Vagina (tissue), 2 donors: ENCODE measurements at regions not wholly inside any gene's neighbourhood (a gene's known extent, or its start where the extent isn't known, plus 50 kb on each side); places are given as distances from the start of the nearest gene placed in this dataset.

Experiments used
- CTCF ChIP-seq, 3 experiments: fragments of 450-650 bp in 2 of 3; fragments of 200-600 bp in 1 of 3; sonication (generic) in 1 of 3; IDR thresholded peaks; one replicate each; pipeline ENCODE4 v1.5.1; 2017 to 2019; ENCODE audit warnings: antibody characterized with exemption in 3 of 3, mild to moderate bottlenecking in 2 of 3, moderate library complexity in 2 of 3
- POLR2A ChIP-seq, 2 donors: fragments of 450-650 bp; IDR thresholded peaks; one replicate each; pipeline ENCODE4 v1.6.1; 2017; ENCODE audit warnings: antibody characterized with exemption in 2 of 2, mild to moderate bottlenecking in 2 of 2, moderate library complexity in 2 of 2
- POLR2AphosphoS5 ChIP-seq, 2 donors: sonication (generic); formaldehyde crosslinking; IDR thresholded peaks; one replicate each; pipeline ENCODE4 v1.9.0; 2017; ENCODE audit warnings: antibody characterized with exemption in 2 of 2, mild to moderate bottlenecking in 2 of 2, low read depth in 1 of 2; ENCODE audit not compliant: insufficient read depth in 1 of 2

DNA sequence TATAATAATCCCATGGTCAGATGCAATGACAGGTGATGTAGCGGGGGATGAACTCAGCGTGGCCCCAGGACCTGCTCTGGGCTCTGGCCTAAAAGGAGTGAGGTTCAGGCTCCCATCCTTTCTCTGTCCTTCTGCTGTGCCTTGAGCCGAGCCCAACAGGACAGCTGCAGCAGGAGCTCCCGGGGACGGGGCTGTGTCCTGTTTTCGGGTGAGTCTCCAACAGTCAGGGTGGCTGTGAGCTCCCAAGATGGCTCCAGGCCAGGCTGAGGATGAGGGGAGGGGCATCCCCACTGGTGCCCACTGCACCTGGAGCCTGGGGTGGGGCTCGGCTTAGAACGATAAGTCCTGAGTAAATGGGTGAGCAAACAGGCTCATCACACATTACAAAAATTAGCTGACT, 1385.0 kb downstream of the BRD1 start:
- TF ChIP-seq POLR2A (IDR thresholded peaks at IDR 0.05): no peak
- no peak for TF ChIP-seq CTCF (IDR thresholded peaks at IDR 0.05)
- TF ChIP-seq POLR2AphosphoS5 (IDR thresholded peaks at IDR 0.05; ENCODE audit: insufficient read depth in 1 of 2, low read depth in 1 of 2): no peak
